ENCODE measurements at regions not wholly inside any gene's neighbourhood (a gene's known extent, or its start where the extent isn't known, plus 50 kb on each side); places are given as distances from the start of the nearest gene placed in this dataset.

DNA sequence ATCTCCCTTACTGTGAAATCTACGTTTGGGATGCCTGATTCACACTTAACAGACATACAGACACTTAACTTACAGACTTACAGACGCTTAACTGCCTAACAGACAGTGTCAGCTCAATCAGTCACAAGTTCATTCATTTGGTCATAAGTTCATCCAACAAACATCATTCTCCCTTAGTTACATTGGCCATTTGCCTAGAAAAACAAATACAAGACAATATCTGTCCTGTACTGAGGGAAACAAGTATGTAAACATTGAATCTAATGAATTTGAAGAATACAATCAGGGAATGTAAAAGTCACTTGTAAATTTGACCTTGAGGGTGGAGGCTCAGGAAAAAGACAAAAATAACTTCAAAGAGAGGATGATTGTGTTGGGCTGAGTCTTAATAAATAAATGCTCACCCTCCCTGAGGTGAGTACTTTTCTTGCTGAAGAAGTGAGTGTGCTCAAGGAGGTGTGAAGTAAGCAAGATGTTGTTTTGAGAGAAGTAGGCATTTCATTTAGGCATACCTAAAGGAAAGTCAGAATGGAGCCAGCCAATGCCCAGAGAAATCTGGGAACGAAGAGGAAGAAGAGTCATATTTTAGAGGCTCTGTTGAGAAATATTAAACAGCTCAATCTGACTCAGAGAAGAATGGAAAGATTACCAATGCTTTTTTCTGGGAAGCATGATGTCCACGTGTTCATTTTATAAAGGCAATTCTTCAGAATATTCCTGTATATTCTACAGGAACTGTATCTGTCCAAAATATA lies 958.4 kb upstream of the SLC10A2 start:
- TF ChIP-seq CTCF (conservative IDR thresholded peaks at IDR 0.05; ENCODE audit: low read depth in 2 of 2), result no peak
- TF ChIP-seq EZH2 (IDR thresholded peaks at IDR 0.05; ENCODE audit: low read depth, unreplicated experiment), result no peak
- TF ChIP-seq, protein P1, sequence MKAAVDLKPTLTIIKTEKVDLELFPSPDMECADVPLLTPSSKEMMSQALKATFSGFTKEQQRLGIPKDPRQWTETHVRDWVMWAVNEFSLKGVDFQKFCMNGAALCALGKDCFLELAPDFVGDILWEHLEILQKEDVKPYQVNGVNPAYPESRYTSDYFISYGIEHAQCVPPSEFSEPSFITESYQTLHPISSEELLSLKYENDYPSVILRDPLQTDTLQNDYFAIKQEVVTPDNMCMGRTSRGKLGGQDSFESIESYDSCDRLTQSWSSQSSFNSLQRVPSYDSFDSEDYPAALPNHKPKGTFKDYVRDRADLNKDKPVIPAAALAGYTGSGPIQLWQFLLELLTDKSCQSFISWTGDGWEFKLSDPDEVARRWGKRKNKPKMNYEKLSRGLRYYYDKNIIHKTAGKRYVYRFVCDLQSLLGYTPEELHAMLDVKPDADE (IDR thresholded peaks at IDR 0.05), result no peak
- TF ChIP-seq, protein P2, sequence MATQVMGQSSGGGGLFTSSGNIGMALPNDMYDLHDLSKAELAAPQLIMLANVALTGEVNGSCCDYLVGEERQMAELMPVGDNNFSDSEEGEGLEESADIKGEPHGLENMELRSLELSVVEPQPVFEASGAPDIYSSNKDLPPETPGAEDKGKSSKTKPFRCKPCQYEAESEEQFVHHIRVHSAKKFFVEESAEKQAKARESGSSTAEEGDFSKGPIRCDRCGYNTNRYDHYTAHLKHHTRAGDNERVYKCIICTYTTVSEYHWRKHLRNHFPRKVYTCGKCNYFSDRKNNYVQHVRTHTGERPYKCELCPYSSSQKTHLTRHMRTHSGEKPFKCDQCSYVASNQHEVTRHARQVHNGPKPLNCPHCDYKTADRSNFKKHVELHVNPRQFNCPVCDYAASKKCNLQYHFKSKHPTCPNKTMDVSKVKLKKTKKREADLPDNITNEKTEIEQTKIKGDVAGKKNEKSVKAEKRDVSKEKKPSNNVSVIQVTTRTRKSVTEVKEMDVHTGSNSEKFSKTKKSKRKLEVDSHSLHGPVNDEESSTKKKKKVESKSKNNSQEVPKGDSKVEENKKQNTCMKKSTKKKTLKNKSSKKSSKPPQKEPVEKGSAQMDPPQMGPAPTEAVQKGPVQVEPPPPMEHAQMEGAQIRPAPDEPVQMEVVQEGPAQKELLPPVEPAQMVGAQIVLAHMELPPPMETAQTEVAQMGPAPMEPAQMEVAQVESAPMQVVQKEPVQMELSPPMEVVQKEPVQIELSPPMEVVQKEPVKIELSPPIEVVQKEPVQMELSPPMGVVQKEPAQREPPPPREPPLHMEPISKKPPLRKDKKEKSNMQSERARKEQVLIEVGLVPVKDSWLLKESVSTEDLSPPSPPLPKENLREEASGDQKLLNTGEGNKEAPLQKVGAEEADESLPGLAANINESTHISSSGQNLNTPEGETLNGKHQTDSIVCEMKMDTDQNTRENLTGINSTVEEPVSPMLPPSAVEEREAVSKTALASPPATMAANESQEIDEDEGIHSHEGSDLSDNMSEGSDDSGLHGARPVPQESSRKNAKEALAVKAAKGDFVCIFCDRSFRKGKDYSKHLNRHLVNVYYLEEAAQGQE (IDR thresholded peaks at IDR 0.05; ENCODE audit: unreplicated experiment), result no peak
- no peak for TF ChIP-seq EZH2phosphoT487 (IDR thresholded peaks at IDR 0.05; ENCODE audit: unreplicated experiment)

Measured in GM23338 (cell line).